GM23248 (cell line): ENCODE measurements at regions not wholly inside any gene's neighbourhood (a gene's known extent, or its start where the extent isn't known, plus 50 kb on each side); places are given as distances from the start of the nearest gene placed in this dataset.

ENCODE experiments used
- EZH2 ChIP-seq: fragments of 200-600 bp; sonication (generic); IDR thresholded peaks from 2 replicates; pipeline ENCODE4 v1.6.1; 2018; ENCODE audit warnings: antibody characterized with exemption, mild to moderate bottlenecking; ENCODE audit not compliant: insufficient read depth, poor library complexity, severe bottlenecking
- EZH2phosphoT487 ChIP-seq: fragments of 200-600 bp; sonication (generic); IDR thresholded peaks from 2 replicates; pipeline ENCODE4 v1.6.1; 2018; ENCODE audit warnings: antibody characterized with exemption, moderate library complexity, mild to moderate bottlenecking, low read depth; ENCODE audit not compliant: insufficient read depth

DNA sequence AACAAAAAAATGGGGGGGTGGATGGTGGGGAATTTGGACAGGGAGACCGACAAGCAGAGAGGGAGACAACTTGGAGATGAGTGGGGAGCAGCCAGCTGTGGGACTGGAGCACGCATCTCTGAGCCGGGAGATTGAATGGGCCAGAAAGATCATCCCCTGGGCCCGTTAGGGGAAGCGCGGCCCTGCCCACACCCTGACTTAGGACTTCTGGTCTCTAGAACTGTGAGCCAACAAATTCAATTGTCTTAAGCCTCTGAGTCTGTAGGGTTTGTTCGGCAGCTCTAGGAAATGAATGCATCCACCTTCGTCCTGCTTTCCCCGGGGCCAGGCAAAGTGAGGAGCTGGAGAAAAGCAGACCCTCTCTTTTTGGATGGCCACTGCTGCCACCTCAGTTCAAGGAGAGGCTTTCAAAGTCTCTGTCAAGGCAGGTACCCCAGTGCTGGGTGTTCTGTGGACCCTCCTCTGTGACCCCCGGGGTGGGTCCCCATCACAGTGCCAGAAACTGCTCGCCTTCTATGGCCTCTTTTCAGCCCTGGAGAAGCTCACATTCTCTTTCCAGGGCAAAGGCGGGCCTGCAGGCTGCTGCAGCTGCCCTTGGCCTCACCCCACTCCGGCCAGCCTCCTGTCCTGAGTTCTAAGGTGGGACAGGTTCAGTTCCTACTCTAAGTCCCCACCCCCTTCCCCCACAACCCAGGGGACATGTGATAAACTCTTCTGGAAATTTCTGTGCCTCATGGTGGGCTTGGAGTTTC, 423.2 kb downstream of the RPS24 start:
- TF ChIP-seq EZH2 (no peak), EZH2phosphoT487 (no peak)
